ENCODE measurements at regions not wholly inside any gene's neighbourhood (a gene's known extent, or its start where the extent isn't known, plus 50 kb on each side); places are given as distances from the start of the nearest gene placed in this dataset.
"Not testable (repeated sequence)": the region's sequence is repeated elsewhere in the genome, so short reads cannot be mapped to it uniquely, and the experiment has no call there.

DNA sequence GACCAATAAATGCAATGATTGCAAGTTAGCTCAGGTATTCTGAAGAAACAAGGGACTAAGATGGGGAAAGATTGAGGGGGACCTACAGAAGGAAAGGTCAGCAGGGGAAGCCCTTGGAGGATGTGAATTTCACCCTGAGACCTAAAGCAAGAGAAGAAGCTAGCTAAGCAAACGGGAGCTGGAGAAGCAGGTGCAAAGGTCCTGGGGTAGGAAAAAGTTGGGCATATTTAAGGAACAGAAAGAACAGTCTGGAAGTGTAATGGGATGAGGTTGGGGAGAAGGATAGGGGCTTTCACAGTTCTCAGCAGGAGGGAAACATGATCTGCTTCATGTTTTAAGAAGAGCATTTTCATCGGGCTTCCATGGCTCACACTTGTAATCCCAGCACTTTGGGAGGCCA, 89.7 kb upstream of the SLC45A1 start:
- Mint-ChIP-seq H3K9me3 (ENCODE audit: low read depth) (peaks cover 16% of the 10 kb centered on the region), H3K27me3 (peaks cover 5% of the 10 kb centered on the region), H3K4me1 (ENCODE audit: low read depth) (peaks cover 18% of the 10 kb centered on the region), H3K27ac (no peak overlapping the region), H3K4me3 (ENCODE audit: low read depth) (no peak overlapping the region), H3K36me3 (ENCODE audit: insufficient read depth) (peaks cover 6% of the 10 kb centered on the region)
- TF ChIP-seq, protein P1, sequence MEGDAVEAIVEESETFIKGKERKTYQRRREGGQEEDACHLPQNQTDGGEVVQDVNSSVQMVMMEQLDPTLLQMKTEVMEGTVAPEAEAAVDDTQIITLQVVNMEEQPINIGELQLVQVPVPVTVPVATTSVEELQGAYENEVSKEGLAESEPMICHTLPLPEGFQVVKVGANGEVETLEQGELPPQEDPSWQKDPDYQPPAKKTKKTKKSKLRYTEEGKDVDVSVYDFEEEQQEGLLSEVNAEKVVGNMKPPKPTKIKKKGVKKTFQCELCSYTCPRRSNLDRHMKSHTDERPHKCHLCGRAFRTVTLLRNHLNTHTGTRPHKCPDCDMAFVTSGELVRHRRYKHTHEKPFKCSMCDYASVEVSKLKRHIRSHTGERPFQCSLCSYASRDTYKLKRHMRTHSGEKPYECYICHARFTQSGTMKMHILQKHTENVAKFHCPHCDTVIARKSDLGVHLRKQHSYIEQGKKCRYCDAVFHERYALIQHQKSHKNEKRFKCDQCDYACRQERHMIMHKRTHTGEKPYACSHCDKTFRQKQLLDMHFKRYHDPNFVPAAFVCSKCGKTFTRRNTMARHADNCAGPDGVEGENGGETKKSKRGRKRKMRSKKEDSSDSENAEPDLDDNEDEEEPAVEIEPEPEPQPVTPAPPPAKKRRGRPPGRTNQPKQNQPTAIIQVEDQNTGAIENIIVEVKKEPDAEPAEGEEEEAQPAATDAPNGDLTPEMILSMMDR (IDR thresholded peaks at IDR 0.05; ENCODE audit: unreplicated experiment): no peak
- DNase-seq (ENCODE audit: low spot score, unreplicated experiment): no peak

DNA sequence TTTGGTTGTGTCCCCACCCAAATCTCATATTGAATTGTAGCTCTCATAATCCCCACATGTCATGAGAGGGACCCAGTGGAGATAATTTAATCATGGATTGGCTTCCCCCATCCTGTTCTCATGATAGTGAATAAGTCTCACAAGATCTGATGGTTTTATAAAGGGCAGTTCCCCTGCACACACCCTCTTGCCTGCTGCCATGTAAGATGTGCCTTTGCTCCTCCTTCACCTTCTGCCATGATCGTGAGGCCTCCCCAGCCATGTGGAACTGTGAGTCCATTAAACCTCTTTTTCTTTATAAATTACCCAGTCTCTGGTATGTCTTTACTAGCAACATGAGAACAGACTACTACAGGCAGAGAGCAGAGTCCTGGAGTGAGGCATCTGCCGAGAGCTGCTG, 90.2 kb upstream of the SLC45A1 start:
- not testable (repeated sequence) for H3K36me3 Mint-ChIP-seq (ENCODE audit: insufficient read depth); DNase-seq (ENCODE audit: low spot score, unreplicated experiment); H3K27me3 Mint-ChIP-seq; H3K27ac Mint-ChIP-seq; H3K4me3 Mint-ChIP-seq (ENCODE audit: low read depth)
- Mint-ChIP-seq H3K9me3 (ENCODE audit: low read depth) (peaks cover 16% of the 10 kb centered on the region), H3K4me1 (ENCODE audit: low read depth) (peaks cover 16% of the 10 kb centered on the region)

DNA sequence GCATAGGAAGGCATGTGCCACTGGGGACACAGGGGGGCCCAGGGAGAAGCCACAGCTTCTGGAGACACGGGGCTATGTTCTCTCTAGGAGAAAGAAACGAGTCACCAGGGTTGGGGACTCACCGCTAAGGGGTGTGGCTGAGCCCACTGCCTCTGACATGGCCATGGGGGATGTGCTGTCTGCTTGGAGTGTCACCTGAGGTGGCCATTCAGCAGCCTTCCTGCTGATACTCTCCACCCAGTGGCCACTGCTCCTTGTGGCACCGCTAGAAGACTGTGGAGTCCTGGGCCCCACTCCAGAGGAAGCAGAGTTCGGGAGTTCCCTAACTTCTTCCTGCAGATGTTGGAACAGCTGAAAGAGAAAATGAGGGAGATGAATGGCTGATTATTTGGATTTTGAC, 91.2 kb upstream of the SLC45A1 start:
- no peak for DNase-seq (ENCODE audit: low spot score, unreplicated experiment)
- H3K4me1 Mint-ChIP-seq (ENCODE audit: low read depth): peaks cover 12% of the 10 kb centered on the region

DNA sequence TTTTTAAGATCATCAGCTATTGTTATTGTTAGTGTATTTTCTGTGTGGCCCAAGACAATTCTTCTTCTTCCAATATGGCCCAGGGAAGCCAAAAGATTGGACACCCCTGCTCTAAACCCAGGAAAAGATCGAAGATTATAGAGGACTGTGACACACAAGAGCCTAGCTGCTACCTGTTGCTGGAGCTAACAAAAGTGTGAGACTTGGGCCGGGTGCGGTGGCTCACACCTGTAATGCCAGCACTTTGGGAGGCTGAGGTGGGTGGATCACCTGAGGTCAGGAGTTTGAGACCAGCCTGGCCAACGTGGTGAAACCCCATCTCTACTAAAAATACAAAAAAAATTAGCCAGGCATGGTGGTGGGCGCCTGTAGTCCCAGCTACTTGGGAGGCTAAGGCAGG, 91.9 kb upstream of the SLC45A1 start:
- H3K4me3 Mint-ChIP-seq (ENCODE audit: low read depth); H3K27me3 Mint-ChIP-seq; H3K27ac Mint-ChIP-seq: not testable (repeated sequence)

More for the DNA sequence above, 91.2 kb upstream of the SLC45A1 start:
- H3K9me3 Mint-ChIP-seq (ENCODE audit: low read depth): peaks cover 16% of the 10 kb centered on the region
- peaks cover under 1% of the 10 kb centered on the region for H3K27me3 Mint-ChIP-seq
- no peak overlapping the region for H3K4me3 Mint-ChIP-seq (ENCODE audit: low read depth)
- TF ChIP-seq, protein P1 (IDR thresholded peaks at IDR 0.05; ENCODE audit: unreplicated experiment): no peak
- peaks cover 6% of the 10 kb centered on the region for H3K36me3 Mint-ChIP-seq (ENCODE audit: insufficient read depth)
- no peak overlapping the region for H3K27ac Mint-ChIP-seq

DNA sequence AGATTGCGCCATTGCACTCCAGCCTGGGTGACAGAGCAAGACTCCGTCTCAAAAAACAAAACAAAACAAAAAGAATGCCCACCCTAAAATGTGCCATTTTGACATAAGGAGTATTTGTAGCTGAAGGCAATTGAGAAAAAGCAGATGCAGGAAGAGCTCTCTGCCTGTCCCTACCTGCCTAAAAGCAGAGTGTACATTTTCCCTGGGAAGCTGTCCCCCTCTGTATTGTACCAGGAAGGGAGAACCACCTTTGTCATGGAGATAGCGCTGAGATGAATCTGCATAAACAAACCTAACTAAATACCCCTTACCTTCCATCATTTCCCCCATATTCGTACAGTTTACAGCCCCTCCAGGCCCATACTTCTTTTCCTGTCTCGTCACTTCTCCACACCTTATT, 94.4 kb upstream of the SLC45A1 start:
- H3K36me3 Mint-ChIP-seq (ENCODE audit: insufficient read depth): peaks cover 6% of the 10 kb centered on the region
- TF ChIP-seq, protein P1 (IDR thresholded peaks at IDR 0.05; ENCODE audit: unreplicated experiment): no peak
- no peak overlapping the region for H3K27ac Mint-ChIP-seq
- no peak for DNase-seq (ENCODE audit: low spot score, unreplicated experiment)
- H3K27me3 Mint-ChIP-seq: no peaks in the 10 kb centered on the region
- peaks cover 4% of the 10 kb centered on the region for H3K4me1 Mint-ChIP-seq (ENCODE audit: low read depth)
- H3K4me3 Mint-ChIP-seq (ENCODE audit: low read depth): no peak overlapping the region
- H3K9me3 Mint-ChIP-seq (ENCODE audit: low read depth): peaks cover 16% of the 10 kb centered on the region

More for the DNA sequence above, 91.9 kb upstream of the SLC45A1 start:
- not testable (repeated sequence) for H3K36me3 Mint-ChIP-seq (ENCODE audit: insufficient read depth); DNase-seq (ENCODE audit: low spot score, unreplicated experiment)
- Mint-ChIP-seq H3K9me3 (ENCODE audit: low read depth) (peaks cover 16% of the 10 kb centered on the region), H3K4me1 (ENCODE audit: low read depth) (peaks cover 12% of the 10 kb centered on the region)

DNA sequence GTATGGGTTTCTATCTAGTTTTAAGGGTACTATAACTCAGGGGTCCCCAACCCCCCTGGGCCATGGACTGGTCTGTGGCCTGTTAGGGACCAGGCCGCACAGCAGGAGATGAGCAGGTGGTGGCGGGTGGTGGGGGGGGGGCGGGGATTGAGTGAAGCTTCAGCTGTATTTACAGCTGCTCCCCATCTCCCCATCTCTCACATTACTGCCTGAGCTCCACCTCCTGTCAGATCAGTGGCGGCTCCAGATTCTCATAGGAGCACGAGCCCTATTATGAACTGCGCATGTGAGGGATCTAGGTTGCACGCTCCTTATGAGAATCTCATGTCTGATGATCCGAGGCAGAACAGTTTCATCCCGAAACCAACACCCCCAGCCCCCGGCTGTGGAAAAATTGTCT, 95.1 kb upstream of the SLC45A1 start:
- DNase-seq (ENCODE audit: low spot score, unreplicated experiment): no peak
- peaks cover 6% of the 10 kb centered on the region for H3K36me3 Mint-ChIP-seq (ENCODE audit: insufficient read depth)
- H3K4me3 Mint-ChIP-seq (ENCODE audit: low read depth): no peak overlapping the region
- TF ChIP-seq, protein P1 (IDR thresholded peaks at IDR 0.05; ENCODE audit: unreplicated experiment): no peak
- H3K9me3 Mint-ChIP-seq (ENCODE audit: low read depth): peaks cover 10% of the 10 kb centered on the region
- H3K4me1 Mint-ChIP-seq (ENCODE audit: low read depth): peaks cover 6% of the 10 kb centered on the region
- H3K27me3 Mint-ChIP-seq: no peaks in the 10 kb centered on the region
- no peak overlapping the region for H3K27ac Mint-ChIP-seq
